NK-92 (cell line): ENCODE measurements at regions not wholly inside any gene's neighbourhood (a gene's known extent, or its start where the extent isn't known, plus 50 kb on each side); places are given as distances from the start of the nearest gene placed in this dataset.

Source experiments
- DNase-seq: peaks from one replicate; lab custom pipeline; 2025; ENCODE audit not compliant: unreplicated experiment; lab: John Stamatoyannopoulos, UW

DNA sequence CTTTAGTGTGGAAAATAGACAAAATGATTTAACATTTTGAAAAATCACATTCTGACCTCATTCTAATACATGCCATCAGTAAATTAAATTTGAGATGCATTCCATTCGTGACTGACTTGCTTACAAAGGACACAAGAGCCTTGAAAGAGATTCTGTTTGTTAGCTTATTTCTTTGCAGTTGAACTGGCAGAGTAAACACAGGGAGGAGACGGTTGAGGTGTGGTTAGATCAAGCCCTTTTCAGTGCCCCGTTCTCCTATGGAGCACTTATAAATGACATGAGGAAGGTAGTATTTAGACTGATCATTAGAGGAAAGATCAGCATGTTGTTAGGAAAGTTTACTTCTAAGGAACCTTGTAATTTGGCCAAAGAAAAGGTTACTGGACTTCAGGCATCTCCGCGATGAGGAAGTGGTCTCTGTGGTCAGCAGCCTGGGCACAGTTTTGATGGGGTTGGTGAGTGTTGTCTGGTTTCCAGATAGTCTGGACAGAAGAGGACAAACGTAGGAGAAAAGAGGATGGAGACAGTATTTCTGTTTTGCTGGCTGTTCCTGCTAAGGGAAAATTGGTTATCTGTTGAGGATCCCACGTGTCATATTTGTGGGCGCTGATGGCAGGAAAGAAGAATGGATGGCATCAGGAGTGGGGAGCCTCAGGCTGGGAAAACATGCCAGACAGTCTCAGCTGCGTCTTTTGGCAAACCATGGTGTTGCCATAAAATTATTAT lies 328.9 kb upstream of the TBL1XR1 start:
- no peak for DNase-seq

DNA sequence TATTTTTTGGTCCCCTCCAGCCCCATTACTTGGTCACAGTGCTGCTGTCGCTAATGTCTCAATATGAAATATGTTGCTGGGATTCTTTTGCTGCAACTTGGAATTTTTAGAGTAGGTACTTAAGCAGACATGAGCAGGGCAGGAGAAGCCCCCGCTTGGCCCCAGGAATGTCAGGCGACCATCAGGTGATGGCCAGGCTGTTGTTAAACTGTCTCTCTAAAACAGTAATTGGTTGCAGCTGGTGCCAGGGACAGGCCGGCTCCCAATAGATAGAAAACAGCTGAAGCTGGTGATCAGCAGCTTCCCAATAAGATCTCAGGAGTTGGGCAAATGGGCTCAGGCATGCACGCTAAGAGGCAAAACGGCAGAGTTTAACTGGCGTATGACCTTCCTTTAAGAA lies 329.9 kb upstream of the TBL1XR1 start:
- no peak for DNase-seq

DNA sequence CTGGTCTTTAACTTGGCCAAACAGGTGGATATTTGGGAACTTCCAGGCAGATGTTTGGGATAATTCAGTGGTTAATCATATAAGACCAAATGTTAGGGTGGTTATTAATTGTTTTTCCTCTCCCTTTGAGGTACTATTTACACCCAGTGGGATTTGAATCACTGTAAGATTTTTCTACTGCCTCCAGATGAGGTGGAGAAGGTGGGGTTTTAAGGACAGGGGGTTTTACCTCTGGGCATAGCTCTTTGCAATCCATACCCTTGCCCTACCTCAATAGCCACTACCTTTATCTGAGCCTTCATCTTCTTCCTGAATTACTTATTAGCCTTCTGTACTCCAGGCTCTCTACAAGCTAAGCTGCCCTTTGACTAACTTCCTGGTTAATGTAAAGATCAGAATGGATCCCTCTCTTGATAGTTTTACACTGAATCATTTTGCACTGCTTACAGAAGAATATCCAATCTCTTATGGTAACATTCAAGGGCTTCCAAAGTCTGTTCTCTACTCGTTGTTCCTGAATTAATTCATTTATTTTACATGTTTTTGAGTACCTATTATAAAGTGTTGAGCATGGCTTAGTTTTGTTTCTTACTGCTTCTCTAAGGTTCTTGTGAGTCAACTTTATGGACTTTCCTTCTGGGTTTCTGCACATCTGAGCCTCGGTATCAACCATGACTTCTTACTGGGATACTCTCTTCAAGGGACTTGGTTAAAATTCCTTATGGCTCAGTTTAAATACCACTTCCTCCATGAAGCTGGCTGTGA lies 331.2 kb upstream of the TBL1XR1 start:
- DNase-seq, result no peak

- DNase-seq, result no peak
Observed at GRCh38 chr3:177529071-177529550, 331.8 kb upstream of the TBL1XR1 start.

- no peak for DNase-seq
Observed at GRCh38 chr3:177529716-177530335, 332.5 kb upstream of the TBL1XR1 start.

- DNase-seq, result no peak
Observed at GRCh38 chr3:177530908-177531307, 333.6 kb upstream of the TBL1XR1 start.

GRCh38 chr3:177536873-177537272 lies 339.6 kb upstream of the TBL1XR1 start:
- no peak for DNase-seq

- DNase-seq, result no peak
Observed at GRCh38 chr3:177537612-177538011, 340.3 kb upstream of the TBL1XR1 start.

DNA sequence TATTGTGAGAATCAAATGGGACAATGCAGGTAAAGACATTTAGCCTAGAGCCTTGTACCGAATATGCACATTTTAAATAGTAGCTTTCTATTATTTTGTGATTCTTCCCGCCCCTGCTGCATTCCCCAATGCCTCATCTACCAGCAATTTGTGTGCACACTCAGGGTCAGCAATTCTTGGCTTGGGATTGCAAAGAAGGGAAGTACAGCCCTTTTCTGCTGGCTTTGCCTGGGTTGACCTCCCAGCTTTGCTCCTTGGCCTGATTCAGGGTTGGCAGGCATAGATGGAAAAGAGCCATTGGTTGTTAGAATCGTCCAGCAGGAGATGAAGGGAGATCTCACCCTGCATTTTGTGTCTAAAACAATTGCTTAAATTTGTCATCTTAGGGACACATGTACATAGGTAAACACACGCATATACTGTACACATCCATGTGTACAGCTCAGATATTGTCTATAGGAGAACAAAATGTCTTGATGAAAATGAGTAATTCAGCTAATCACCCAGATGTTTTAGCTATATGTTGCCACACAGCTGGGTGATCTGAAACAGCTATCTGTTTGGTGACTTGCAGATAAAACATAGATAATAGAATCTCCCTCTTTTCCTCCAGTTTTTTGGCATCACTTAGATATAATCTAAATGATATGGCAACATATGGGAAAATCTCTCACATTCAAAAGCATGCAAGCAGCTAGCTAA lies 340.9 kb upstream of the TBL1XR1 start:
- DNase-seq, result no peak

DNA sequence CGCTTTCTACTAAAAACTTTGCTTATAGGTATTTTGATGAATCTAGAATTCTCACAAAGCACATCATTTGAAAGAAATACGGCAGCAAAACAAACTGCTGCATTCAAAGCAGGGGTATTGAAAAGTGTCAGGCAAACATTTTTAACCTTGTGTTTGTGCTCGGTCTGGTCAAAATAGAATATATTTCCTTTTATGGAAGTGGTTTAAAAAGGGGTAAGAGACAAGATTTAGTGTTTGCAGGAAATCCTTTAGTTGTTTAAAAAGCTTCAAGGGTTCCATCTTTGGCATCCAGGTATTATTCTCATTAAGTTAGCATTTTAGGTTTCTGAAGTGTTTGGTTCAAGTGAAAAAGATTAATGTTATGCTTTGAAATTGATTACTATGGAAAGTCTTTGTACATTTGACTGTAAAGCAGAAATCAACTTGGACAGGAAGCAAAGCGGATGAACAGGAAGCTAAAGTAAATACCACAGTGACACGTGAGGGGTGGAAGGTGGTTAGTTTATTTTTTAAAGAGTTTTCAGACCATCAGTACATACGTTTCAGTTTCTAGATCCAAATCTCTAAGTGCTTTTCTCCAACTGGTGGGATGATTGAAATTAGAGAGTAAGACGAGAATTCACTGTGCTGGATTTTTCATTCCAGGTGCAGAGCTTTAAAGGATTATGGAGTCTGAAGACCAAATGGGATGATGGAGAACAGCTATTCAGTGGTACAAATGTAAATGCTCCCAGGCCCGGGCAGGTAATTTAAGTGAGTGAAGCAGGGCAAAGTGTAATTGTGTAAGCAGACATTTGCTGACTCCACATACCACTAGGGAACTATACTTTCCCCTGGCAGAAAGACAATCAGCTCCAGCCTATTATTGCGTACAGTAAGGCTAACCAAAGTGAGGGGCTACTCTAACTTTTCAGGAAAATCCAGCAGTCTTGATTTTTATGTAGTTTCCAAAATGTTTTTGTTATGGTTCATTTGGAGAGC lies 341.8 kb upstream of the TBL1XR1 start:
- no peak for DNase-seq

DNA sequence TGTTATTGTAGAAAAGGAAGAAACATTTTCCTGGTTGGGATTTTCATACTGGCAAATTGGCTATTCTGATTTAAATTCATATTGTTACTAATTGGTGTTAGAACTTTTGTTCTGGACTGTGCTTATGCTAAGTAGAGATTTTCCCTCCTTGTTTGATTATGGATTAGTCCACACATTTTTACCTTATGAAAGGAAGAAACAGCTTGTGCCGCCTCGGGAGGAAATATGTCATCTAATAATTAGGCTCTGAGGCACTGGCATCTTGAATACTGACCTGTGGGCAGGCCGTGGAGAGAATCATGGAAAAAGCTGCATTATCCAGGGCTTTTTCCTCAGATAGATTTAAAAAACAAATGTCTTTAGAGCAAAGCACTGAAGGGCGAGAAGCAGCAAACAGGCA lies 344.3 kb upstream of the TBL1XR1 start:
- DNase-seq, result no peak

- no peak for DNase-seq
Observed at GRCh38 chr3:177545964-177546363, 348.7 kb upstream of the TBL1XR1 start.

DNA sequence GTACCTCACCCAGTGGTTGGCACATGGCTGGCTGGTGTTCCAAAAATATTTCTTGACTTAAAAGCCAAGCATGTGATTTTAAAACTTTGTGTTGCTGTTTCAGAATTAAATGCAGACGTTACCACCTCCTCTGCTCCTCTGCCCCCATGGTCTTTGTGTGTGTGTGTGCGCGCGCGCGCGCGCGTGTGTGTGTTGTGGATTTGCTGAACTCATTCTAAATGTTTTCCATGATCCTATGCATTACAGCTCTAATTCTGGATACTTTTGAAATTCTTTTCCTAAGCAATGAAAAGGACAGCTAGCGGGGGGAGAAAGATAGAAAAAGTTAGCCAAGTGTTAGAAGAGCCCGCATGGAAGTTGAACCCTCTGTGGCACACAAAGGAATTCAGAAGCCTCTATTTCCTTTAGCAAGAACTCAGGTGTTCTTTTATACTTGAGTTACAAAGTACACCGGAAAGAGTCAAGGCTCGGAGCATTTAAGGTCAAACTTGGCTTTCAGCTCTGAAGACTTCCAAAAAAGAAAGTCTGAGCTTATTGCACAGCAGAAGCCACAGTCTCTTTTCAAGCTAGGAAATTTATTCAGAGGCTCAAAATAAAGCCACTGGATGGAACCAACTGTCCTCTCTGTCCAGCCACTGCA lies 350.5 kb upstream of the TBL1XR1 start:
- DNase-seq, result no peak

- DNase-seq, result no peak
Observed at GRCh38 chr3:177550667-177551066, 353.4 kb upstream of the TBL1XR1 start.

- DNase-seq, result no peak
Observed at GRCh38 chr3:177551431-177551836, 354.2 kb upstream of the TBL1XR1 start.

DNA sequence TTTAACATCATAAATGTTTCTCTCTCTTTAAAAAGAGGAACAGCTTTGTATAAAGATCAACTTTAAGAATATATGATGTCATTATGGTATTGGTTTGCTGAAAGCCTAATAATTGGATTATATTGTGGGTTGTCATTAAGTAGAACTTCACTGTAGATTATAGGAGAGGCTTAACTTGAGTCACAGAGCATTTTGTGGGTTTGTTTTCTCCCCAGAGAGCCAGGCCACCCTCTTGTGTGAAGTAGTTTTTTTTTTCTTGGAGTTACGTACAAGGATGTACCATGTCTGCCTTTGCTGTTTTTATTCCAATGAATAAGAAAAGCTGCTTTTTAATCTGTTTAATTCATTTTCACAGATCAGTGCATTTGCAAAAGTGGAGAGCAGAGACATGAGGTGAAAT lies 354.8 kb upstream of the TBL1XR1 start:
- no peak for DNase-seq

DNA sequence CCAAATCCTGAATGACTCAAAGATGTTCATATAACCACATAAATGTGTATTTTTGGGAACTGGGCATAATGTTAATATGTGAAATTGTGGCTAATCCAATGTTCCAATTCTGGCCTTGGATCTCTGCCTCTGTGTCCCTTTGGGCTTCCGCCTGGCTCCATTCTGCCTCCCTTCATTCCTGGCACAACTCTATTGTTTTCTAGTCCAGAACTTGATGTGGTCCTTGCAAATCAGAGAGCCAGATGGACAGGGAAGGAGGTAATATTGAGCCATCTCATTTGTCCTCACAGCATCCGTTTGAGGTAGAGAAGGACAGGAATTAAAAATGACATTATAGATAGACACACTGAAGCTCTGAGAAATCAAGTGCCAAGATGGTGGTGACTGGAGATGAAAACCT lies 355.7 kb upstream of the TBL1XR1 start:
- DNase-seq, result no peak

DNA sequence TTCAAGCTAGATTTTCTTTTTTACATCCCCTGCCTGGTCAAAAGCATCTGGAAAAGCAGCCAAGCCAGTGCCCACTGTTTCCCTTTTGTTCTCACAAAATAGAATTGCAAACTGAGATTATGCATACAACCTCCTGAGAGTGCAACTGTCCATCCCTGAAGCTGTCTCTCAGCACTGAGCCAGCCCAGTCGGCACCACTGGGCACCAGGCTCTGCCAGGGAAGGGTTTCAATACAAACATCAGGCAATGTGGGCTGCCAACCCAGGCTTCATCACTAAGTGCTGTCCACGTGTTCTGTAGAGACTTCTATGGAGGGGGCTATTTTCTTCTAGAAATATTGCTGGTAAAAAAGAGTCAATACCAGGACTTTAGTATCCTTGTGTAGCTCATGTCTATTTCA lies 356.3 kb upstream of the TBL1XR1 start:
- DNase-seq, result no peak

- no peak for DNase-seq
Observed at GRCh38 chr3:177554895-177555759, 357.8 kb upstream of the TBL1XR1 start.
